NCI-H1930 (cell line): ENCODE measurements at regions not wholly inside any gene's neighbourhood (a gene's known extent, or its start where the extent isn't known, plus 50 kb on each side); places are given as distances from the start of the nearest gene placed in this dataset.
"Not testable (repeated sequence)": the region's sequence is repeated elsewhere in the genome, so short reads cannot be mapped to it uniquely, and the experiment has no call there.

Experiments used
- DNase-seq, 2 experiments: peaks; one replicate each; lab custom pipeline; 2025; lab: John Stamatoyannopoulos, UW

- DNase-seq: no peak
Observed at GRCh38 chr9:22170556-22170955, 161.5 kb upstream of the CDKN2B start.

GRCh38 chr9:22170990-22171670 lies 162.0 kb upstream of the CDKN2B start:
- DNase-seq: no peak

- DNase-seq: no peak
Observed at GRCh38 chr9:22171691-22172090, 162.6 kb upstream of the CDKN2B start.

GRCh38 chr9:22173908-22174307 lies 164.8 kb upstream of the CDKN2B start:
- no peak for DNase-seq

- DNase-seq: no peak
Observed at GRCh38 chr9:22175972-22176545, 167.0 kb upstream of the CDKN2B start.

GRCh38 chr9:22181021-22181420 lies 171.9 kb upstream of the CDKN2B start:
- DNase-seq: not testable (repeated sequence)

GRCh38 chr9:22189471-22189870 lies 180.4 kb upstream of the CDKN2B start:
- no peak for DNase-seq

- not testable (repeated sequence) for DNase-seq
Observed at GRCh38 chr9:22197000-22197399, 187.9 kb upstream of the CDKN2B start.

- DNase-seq: no peak
Observed at GRCh38 chr9:22198681-22199080, 189.6 kb upstream of the CDKN2B start.

- DNase-seq: no peak
Observed at GRCh38 chr9:22201256-22201655, 192.2 kb upstream of the CDKN2B start.

GRCh38 chr9:22203371-22204138 lies 194.4 kb upstream of the CDKN2B start:
- DNase-seq: no peak

GRCh38 chr9:22204240-22204639 lies 195.1 kb upstream of the CDKN2B start:
- DNase-seq: no peak

- DNase-seq: no peak
Observed at GRCh38 chr9:22206833-22207232, 197.7 kb upstream of the CDKN2B start.

- no peak for DNase-seq
Observed at GRCh38 chr9:22208846-22209585, 199.9 kb upstream of the CDKN2B start.

- DNase-seq: no peak
Observed at GRCh38 chr9:22210262-22210661, 201.2 kb upstream of the CDKN2B start.

GRCh38 chr9:22210936-22211335 lies 201.8 kb upstream of the CDKN2B start:
- DNase-seq: no peak

GRCh38 chr9:22211588-22212360 lies 202.7 kb upstream of the CDKN2B start:
- DNase-seq: no peak

- peak in 1 of 2 experiments; percentile 25 for DNase-seq
Observed at GRCh38 chr9:22214021-22214420, 204.9 kb upstream of the CDKN2B start.

- DNase-seq: peak in 1 of 2 experiments; percentile 46
Observed at GRCh38 chr9:22214497-22215031, 205.5 kb upstream of the CDKN2B start.

GRCh38 chr9:22215521-22215920 lies 206.4 kb upstream of the CDKN2B start:
- DNase-seq: no peak

GRCh38 chr9:22216730-22217172 lies 207.6 kb upstream of the CDKN2B start:
- DNase-seq: no peak
